ENCODE measurements at regions not wholly inside any gene's neighbourhood (a gene's known extent, or its start where the extent isn't known, plus 50 kb on each side); places are given as distances from the start of the nearest gene placed in this dataset.

GRCh38 chr2:145769011-145769716 lies 1249.2 kb upstream of the ZEB2 start:
- TF ChIP-seq CTCF (IDR thresholded peaks at IDR 0.05) (no peak), POLR2A (IDR thresholded peaks at IDR 0.05) (no peak)

Measured in testis (tissue), 2 donors.